ENCODE measurements at regions not wholly inside any gene's neighbourhood (a gene's known extent, or its start where the extent isn't known, plus 50 kb on each side); places are given as distances from the start of the nearest gene placed in this dataset.

DNA sequence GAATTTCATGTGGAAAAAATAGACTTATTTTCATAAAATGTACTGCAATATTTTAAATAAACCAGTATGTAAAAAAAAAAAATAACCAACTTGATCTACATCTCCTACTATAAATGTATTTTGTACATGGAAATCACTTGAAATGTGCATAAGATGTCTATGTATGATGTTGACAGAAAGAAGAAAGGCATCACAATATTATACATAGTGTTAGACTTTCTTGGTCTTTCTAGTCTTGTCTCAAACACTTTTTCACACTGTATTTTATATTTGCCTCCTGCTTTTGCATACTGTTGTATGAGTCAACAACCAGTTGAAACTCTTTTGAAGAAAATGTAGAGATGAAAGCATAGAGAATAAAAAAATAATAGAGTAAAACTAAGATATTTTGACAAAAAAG lies 352.4 kb upstream of the MGAT4C start (continued):
- TF ChIP-seq TCF7L2 (IDR thresholded peaks at IDR 0.05; ENCODE audit: borderline replicate concordance, low read depth, low read length) (no peak), ZNF169 (tag by site-specific recombination; IDR thresholded peaks at IDR 0.05) (no peak)
- TF ChIP-seq, protein P1, sequence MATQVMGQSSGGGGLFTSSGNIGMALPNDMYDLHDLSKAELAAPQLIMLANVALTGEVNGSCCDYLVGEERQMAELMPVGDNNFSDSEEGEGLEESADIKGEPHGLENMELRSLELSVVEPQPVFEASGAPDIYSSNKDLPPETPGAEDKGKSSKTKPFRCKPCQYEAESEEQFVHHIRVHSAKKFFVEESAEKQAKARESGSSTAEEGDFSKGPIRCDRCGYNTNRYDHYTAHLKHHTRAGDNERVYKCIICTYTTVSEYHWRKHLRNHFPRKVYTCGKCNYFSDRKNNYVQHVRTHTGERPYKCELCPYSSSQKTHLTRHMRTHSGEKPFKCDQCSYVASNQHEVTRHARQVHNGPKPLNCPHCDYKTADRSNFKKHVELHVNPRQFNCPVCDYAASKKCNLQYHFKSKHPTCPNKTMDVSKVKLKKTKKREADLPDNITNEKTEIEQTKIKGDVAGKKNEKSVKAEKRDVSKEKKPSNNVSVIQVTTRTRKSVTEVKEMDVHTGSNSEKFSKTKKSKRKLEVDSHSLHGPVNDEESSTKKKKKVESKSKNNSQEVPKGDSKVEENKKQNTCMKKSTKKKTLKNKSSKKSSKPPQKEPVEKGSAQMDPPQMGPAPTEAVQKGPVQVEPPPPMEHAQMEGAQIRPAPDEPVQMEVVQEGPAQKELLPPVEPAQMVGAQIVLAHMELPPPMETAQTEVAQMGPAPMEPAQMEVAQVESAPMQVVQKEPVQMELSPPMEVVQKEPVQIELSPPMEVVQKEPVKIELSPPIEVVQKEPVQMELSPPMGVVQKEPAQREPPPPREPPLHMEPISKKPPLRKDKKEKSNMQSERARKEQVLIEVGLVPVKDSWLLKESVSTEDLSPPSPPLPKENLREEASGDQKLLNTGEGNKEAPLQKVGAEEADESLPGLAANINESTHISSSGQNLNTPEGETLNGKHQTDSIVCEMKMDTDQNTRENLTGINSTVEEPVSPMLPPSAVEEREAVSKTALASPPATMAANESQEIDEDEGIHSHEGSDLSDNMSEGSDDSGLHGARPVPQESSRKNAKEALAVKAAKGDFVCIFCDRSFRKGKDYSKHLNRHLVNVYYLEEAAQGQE (tag by site-specific recombination; IDR thresholded peaks at IDR 0.05), result no peak

DNA sequence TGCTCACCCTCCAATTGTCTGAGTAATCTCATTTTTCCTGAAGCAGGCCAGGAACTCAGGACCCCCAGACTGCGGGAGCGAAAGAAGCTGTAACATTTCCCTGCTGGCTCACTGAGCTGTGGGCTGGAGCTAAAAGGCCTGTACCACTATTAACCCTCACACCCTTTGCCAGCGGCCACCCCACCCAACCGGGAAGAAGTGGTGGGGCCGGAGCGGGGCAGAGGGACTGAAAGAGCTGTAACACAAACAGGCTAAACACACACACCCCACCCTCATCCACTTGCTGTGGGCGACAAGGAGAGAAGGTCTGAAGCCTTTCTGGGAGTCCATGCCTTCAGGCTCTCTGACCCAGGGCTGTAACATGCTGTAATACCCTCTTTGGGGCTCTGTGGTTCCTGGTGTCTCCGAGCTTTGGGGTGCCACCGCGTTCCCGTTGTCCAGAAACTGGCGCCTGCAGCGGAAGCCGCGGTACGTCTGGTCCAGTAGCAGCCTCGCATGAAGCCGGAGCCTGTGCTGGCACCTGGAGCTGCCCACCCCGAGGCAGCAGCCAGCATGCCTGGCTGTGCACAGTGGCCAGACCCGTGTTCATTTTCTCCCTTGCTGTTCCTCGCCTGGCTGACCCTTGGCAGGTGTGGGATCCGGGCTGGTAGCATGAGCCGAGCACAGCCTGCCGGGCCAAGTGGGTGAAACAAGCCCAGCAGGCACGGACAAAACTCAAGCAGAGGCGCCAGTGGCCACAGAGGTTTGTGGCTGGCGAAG lies 345.5 kb upstream of the MGAT4C start:
- no peak overlapping the region for H3K27ac ChIP-seq (ENCODE audit: extremely low read depth, low read depth, low read length)
- no peaks in the 10 kb centered on the region for H3K36me3 ChIP-seq (ENCODE audit: control insufficient read depth in 2 of 2, insufficient read depth in 1 of 2, low read length in 2 of 2)
- H3K4me1 ChIP-seq (ENCODE audit: control insufficient read depth, insufficient read depth, low read length), result no peaks in the 10 kb centered on the region
- no peaks in the 10 kb centered on the region for H3K9me3 ChIP-seq (ENCODE audit: control insufficient read depth, insufficient read depth, low read depth, low read length)
- ChIA-PET CTCF (no interaction called here), POLR2A (no interaction called here)
- TF ChIP-seq ZNF132 (tag by site-specific recombination; IDR thresholded peaks at IDR 0.05; ENCODE audit: borderline replicate concordance), result no peak
- no peak for TF ChIP-seq ZNF223 (tag by site-specific recombination; IDR thresholded peaks at IDR 0.05)
- no peak for TF ChIP-seq ZNF514 (tag by site-specific recombination; IDR thresholded peaks at IDR 0.05)
- TF ChIP-seq REPIN1 (tag by site-specific recombination; IDR thresholded peaks at IDR 0.05; ENCODE audit: low read depth), result no peak
- TF ChIP-seq ZNF433 (tag by site-specific recombination; IDR thresholded peaks at IDR 0.05; ENCODE audit: low read depth), result no peak
- no peak for TF ChIP-seq SETDB1 (IDR thresholded peaks at IDR 0.05; ENCODE audit: insufficient read length, low read length)
- no peak for TF ChIP-seq SCRT1 (tag by site-specific recombination; IDR thresholded peaks at IDR 0.05; ENCODE audit: borderline replicate concordance)
- TF ChIP-seq ZNF404 (tag by site-specific recombination; IDR thresholded peaks at IDR 0.05), result no peak
- no peak for TF ChIP-seq ZFP69B (tag by site-specific recombination; IDR thresholded peaks at IDR 0.05)
- TF ChIP-seq, protein P2, sequence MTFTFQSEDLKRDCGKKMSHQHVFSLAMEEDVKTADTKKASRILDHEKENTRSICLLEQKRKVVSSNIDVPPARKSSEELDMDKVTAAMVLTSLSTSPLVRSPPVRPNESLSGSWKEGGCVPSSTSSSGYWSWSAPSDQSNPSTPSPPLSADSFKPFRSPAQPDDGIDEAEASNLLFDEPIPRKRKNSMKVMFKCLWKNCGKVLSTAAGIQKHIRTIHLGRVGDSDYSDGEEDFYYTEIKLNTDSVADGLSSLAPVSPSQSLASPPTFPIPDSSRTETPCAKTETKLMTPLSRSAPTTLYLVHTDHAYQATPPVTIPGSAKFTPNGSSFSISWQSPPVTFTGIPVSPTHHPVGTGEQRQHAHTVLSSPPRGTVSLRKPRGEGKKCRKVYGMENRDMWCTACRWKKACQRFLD (tag by site-specific recombination; IDR thresholded peaks at IDR 0.05), result no peak
- no peak for TF ChIP-seq ZNF133 (tag by site-specific recombination; IDR thresholded peaks at IDR 0.05)
- TF ChIP-seq, protein P3, sequence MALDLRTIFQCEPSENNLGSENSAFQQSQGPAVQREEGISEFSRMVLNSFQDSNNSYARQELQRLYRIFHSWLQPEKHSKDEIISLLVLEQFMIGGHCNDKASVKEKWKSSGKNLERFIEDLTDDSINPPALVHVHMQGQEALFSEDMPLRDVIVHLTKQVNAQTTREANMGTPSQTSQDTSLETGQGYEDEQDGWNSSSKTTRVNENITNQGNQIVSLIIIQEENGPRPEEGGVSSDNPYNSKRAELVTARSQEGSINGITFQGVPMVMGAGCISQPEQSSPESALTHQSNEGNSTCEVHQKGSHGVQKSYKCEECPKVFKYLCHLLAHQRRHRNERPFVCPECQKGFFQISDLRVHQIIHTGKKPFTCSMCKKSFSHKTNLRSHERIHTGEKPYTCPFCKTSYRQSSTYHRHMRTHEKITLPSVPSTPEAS (tag by site-specific recombination; IDR thresholded peaks at IDR 0.05), result no peak
- TF ChIP-seq YY1 (tag by site-specific recombination; IDR thresholded peaks at IDR 0.05), result no peak
- no peak for TF ChIP-seq ZNF366 (tag by site-specific recombination; conservative IDR thresholded peaks at IDR 0.05)
- TF ChIP-seq ZNF175 (tag by site-specific recombination; IDR thresholded peaks at IDR 0.05), result no peak
- no peak overlapping the region for H3K4me3 ChIP-seq (ENCODE audit: low read depth, low read length)
